ENCODE measurements at regions not wholly inside any gene's neighbourhood (a gene's known extent, or its start where the extent isn't known, plus 50 kb on each side); places are given as distances from the start of the nearest gene placed in this dataset.

- no peak overlapping the region for H3K9ac ChIP-seq (ENCODE audit: insufficient read depth, low read length, poor library complexity, severe bottlenecking)
- Mint-ChIP-seq H3K4me3 (no peak overlapping the region), H3K27me3 (ENCODE audit: low read depth in 3 of 3) (peaks cover 0 to 3% (median 0%) of the 10 kb centered on the region in 3 donors), H3K4me1 (no peaks in the 10 kb centered on the region), H3K9me3 (peaks cover 0 to 7% (median 3%) of the 10 kb centered on the region in 7 donors), H3K36me3 (no peaks in the 10 kb centered on the region), H3K27ac (no peak overlapping the region)
- H3K36me3 ChIP-seq (replicated peaks in 1 of 2; ENCODE audit: control insufficient read depth in 1 of 2, insufficient read depth in 2 of 2, low read length in 2 of 2), result no peaks in the 10 kb centered on the region
- H2AFZ ChIP-seq (ENCODE audit: insufficient read depth, low read depth, low read length, poor library complexity, severe bottlenecking), result no peak overlapping the region
- H4K20me1 ChIP-seq (ENCODE audit: insufficient read depth, low read length), result no peaks in the 10 kb centered on the region
- no peak overlapping the region for H3K4me2 ChIP-seq (replicated peaks; ENCODE audit: extremely low read depth, low read length, poor library complexity, severe bottlenecking)
- intact Hi-C loops (cut with micrococcal nuclease), result no loop called here
- no peaks in the 10 kb centered on the region for H3K79me2 ChIP-seq (ENCODE audit: insufficient read depth, low read length)
- DNase-seq, result no peak
- WGBS (ENCODE audit: insufficient coverage), result no CpG with 5 or more reads among the region's 2 CpGs
- H3K27me3 ChIP-seq (ENCODE audit: control insufficient read depth in 2 of 2, insufficient read depth in 2 of 2, low read length in 2 of 2), result no peaks in the 10 kb centered on the region
- H3K4me3 ChIP-seq (replicated peaks in 1 of 3; ENCODE audit: low read depth in 2 of 3, low read length in 3 of 3), result no peak overlapping the region
- no peaks in the 10 kb centered on the region for H3K4me1 ChIP-seq (ENCODE audit: control insufficient read depth in 1 of 2, insufficient read depth in 2 of 2, low read length in 2 of 2)
- no peak overlapping the region for H3K27ac ChIP-seq (ENCODE audit: low read depth in 1 of 2, low read length in 2 of 2)
- TF ChIP-seq, protein P1, sequence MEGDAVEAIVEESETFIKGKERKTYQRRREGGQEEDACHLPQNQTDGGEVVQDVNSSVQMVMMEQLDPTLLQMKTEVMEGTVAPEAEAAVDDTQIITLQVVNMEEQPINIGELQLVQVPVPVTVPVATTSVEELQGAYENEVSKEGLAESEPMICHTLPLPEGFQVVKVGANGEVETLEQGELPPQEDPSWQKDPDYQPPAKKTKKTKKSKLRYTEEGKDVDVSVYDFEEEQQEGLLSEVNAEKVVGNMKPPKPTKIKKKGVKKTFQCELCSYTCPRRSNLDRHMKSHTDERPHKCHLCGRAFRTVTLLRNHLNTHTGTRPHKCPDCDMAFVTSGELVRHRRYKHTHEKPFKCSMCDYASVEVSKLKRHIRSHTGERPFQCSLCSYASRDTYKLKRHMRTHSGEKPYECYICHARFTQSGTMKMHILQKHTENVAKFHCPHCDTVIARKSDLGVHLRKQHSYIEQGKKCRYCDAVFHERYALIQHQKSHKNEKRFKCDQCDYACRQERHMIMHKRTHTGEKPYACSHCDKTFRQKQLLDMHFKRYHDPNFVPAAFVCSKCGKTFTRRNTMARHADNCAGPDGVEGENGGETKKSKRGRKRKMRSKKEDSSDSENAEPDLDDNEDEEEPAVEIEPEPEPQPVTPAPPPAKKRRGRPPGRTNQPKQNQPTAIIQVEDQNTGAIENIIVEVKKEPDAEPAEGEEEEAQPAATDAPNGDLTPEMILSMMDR (IDR thresholded peaks at IDR 0.05), result no peak
- no peaks in the 10 kb centered on the region for H3K9me3 ChIP-seq (replicated peaks in 1 of 2; ENCODE audit: control insufficient read depth in 1 of 2, insufficient read depth in 1 of 2, low read length in 2 of 2)
Observed at GRCh38 chr7:97285348-97285747, 167.8 kb downstream of the SDHAF3 start.

GRCh38 chr7:97293031-97293430 lies 175.5 kb downstream of the SDHAF3 start:
- H3K27ac ChIP-seq (ENCODE audit: low read depth in 1 of 2, low read length in 2 of 2), result no peak overlapping the region
- H3K9ac ChIP-seq (ENCODE audit: insufficient read depth, low read length, poor library complexity, severe bottlenecking), result no peak overlapping the region
- no peak overlapping the region for H3K4me2 ChIP-seq (replicated peaks; ENCODE audit: extremely low read depth, low read length, poor library complexity, severe bottlenecking)
- no peaks in the 10 kb centered on the region for H4K20me1 ChIP-seq (ENCODE audit: insufficient read depth, low read length)
- DNase-seq, result no peak
- no peaks in the 10 kb centered on the region for H3K4me1 ChIP-seq (ENCODE audit: control insufficient read depth in 1 of 2, insufficient read depth in 2 of 2, low read length in 2 of 2)
- Mint-ChIP-seq H3K27ac (no peak overlapping the region), H3K4me1 (no peaks in the 10 kb centered on the region), H3K9me3 (peaks cover 0 to 4% (median 2%) of the 10 kb centered on the region in 7 donors), H3K36me3 (no peaks in the 10 kb centered on the region), H3K4me3 (no peak overlapping the region), H3K27me3 (ENCODE audit: low read depth in 3 of 3) (peaks cover 0 to 4% (median 2%) of the 10 kb centered on the region in 3 donors)
- intact Hi-C loops (cut with micrococcal nuclease), result no loop called here
- H3K79me2 ChIP-seq (ENCODE audit: insufficient read depth, low read length), result no peaks in the 10 kb centered on the region
- TF ChIP-seq, protein P1 (IDR thresholded peaks at IDR 0.05), result no peak
- H3K36me3 ChIP-seq (replicated peaks in 1 of 2; ENCODE audit: control insufficient read depth in 1 of 2, insufficient read depth in 2 of 2, low read length in 2 of 2), result no peaks in the 10 kb centered on the region
- no peaks in the 10 kb centered on the region for H3K9me3 ChIP-seq (replicated peaks in 1 of 2; ENCODE audit: control insufficient read depth in 1 of 2, insufficient read depth in 1 of 2, low read length in 2 of 2)
- no peak overlapping the region for H3K4me3 ChIP-seq (replicated peaks in 1 of 3; ENCODE audit: low read depth in 2 of 3, low read length in 3 of 3)
- no peak overlapping the region for H2AFZ ChIP-seq (ENCODE audit: insufficient read depth, low read depth, low read length, poor library complexity, severe bottlenecking)
- WGBS (ENCODE audit: insufficient coverage), result no CpG with 5 or more reads among the region's 3 CpGs
- H3K27me3 ChIP-seq (ENCODE audit: control insufficient read depth in 2 of 2, insufficient read depth in 2 of 2, low read length in 2 of 2), result no peaks in the 10 kb centered on the region

Data from CD14-positive monocyte (primary cell).